ENCODE measurements at regions not wholly inside any gene's neighbourhood (a gene's known extent, or its start where the extent isn't known, plus 50 kb on each side); places are given as distances from the start of the nearest gene placed in this dataset.

DNA sequence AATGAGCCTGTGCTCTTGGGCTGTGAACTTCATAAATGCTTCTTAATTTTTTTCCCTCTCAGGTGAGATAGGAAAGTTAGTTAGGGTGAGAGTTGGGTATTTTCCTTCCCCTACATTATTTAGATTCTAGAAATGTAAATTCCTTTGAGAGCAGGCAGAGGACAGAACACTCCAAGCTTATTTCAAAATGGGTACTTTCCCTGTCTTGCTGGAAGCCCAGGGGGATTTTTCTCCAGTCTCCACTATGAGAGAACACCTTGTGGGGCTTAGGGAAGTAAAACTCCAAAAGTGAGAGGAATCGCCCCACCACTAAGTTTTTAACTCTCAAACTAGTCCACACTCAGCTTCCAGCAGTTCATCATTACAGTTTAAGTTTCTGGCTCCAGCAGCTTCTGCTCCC, 253.2 kb upstream of the CTAGE1 start:
- DNase-seq = no peak

DNA sequence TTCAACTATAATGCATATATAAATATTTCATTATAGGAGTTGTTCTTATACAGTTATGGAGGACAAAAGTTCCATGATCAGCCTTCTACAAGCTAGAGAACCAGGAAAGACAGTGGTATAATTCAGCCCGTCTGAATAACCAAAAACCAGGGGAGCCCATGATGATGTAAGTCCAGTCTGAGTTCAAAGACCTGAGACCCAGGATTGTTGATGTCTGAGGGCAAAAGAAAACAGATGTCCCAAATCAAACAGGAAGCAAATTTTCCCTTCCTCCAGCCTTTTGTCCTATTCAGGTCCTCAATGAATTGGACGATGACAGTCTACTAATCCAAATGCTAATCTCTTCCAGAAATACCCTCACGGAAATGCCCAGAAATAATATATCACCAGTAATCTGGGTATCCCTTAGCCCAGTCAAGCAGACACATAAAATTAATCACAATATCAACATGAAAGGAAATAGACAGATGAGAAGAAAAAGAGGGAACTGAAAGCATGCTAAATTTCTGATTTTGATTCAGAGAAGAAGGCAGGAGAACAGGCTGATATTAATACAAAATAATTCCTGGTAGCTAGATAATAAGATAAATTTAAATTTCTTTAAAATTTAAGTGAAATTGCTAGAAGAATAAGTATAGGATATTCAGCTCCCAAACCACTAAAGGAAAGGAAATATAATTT, 255.6 kb upstream of the CTAGE1 start:
- no peak for DNase-seq

DNA sequence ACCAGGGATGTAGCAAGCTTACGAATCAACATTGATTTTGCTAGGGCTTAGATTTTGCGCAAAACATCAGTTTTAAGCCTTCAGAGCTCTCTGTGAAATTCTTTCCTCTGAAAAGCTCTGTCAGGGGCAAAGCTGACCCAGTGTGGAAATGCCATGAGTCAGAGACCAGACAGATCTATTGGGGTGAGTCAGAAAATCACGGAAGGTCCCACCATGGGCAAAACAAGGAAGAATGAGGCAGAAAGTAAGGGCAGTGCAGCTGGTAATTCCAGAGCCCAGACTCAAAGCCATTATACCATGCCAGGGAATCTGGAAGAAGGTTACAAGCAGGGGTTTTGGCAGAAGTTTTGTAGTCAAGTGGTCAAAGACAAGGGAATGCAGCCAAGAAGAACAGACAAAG, 256.6 kb upstream of the CTAGE1 start:
- no peak for DNase-seq

DNA sequence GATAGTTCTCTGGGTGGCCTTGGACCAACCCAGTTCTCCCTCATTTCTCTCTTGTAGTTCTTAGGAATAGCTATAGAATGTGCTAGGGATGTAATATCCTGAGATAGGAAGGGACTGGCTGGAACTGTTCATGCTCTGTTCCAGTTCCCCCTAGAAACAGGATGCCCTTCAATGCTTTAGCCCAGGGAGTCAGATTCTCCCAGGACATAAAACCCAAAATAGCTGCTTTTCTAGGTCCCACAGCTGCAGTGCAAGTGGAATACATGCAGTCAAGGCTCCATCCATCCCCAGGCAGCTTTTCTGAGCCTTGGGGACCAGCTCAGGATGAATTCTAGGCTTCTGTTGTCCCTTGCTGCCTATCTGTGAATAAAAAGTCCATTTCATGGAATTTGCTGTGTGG, 257.3 kb upstream of the CTAGE1 start:
- DNase-seq = no peak

DNA sequence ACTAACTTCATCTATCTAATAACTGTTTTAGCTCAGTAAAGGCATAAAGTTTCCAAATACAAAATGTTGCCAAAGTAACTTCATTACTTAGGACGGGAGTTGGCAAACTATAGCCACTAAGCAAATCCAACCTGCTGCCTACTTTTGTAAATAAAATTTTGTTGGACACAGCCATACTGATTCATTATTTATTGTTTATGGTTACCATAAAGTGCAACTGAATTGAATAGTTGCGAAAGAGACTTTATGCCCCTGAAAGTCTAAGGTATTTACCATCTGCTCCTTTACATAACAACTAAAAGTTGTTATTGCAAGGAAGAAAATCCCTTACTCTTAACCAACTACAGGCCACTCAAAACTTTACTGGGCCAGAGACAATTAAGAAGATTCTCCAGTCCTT, 256.7 kb upstream of the RBBP8 start:
- DNase-seq = no peak

DNA sequence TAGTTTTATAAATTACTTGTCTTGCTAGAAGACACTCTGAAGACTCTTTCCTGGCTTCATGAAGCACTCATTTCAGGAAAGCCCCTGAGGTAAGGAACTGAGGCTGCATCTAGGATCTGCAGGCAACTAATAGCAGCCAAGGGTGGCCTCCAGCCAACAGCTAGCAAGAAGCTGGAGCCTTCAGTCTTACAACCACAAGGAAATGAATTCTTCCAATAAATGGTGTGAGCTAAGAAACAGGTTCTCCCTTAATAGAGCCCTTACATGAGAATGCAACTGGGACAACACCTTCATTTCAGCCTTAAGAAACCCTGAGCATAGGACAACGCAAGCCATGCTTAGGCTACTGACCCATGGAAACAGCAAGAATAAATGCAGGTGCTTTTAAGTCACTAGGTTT, 254.6 kb upstream of the RBBP8 start:
- no peak for DNase-seq

DNA sequence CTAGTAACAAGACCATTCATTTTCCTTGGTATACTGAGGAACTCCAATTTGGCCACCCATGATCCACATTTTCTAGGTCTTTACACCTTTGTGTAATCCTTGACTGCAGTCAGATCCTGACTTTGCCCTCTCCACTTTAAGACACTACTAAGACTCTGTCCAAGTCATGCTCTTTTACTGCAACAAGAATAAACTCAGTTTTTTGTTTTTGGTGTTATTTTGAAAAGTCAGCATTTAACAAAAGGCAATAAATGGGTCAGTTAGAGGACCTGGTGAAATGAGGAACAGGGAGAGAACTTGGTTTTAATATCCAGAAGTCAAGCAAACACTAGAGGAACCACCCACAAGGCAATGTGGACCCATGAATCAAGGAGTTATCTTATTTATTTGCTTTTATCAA, 252.2 kb upstream of the RBBP8 start:
- DNase-seq = no peak

DNA sequence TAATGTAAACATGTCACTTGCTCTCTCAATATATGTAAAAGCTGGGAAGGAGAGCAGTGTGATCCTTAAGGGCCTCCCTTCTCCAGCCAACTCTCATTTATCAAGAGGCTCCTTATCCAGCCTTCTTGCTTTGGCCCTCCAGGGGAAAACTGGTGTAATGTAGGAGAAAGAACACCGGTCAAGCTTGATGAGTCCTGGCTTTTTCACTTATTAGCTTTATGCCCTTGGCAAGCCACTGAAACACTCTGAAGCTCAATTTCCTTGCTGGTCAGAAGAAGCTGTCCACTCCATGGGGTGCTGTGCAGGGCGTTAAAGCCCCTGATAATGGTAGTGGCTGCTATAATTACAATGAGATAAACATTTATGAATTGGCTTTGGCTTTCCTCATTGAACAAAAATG, 251.2 kb upstream of the RBBP8 start:
- DNase-seq = no peak

DNA sequence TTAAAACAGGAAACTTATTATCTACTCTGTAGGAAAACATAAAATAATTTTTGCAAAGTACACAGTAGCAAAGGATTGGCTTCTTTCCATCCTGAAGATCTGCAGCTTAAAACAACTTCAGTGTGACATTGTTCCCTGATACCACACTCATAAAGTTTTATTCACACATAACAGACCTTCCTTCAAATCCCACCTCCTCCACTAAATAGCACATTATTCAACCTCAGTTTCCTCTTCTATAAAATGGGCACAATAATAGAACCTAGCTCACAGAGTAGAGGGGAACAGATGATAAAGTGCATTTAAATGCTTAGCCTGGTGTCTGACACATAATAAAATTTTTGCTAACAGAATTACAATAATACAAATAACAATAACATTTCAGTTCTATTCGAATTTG, 250.4 kb upstream of the RBBP8 start:
- DNase-seq = no peak

DNA sequence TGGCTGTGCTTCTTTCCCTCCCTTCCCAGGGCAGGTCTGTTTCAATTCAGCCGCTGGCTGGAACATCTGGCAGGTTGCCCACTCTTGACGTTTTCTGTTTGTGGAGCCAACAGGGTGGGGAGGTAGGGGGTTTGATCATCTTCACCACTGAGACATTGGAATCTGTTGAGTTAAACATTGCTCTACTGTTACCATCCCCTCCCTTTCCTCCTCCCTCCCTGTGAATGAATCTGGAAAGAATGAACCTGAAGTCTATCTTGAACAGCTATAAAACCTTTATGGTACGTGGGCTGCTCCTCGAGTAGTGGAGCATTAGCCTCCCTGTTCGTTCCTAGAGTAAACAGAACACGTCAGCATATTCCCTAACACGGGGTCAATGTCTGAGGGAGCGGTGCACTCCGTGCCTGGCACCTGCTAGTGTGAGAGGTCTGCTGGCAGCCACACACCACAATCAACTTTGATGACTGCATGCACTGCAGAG, 249.9 kb upstream of the RBBP8 start:
- peak in 3 of 56 donors; percentile 1 to 47 (median 1) for DNase-seq

DNA sequence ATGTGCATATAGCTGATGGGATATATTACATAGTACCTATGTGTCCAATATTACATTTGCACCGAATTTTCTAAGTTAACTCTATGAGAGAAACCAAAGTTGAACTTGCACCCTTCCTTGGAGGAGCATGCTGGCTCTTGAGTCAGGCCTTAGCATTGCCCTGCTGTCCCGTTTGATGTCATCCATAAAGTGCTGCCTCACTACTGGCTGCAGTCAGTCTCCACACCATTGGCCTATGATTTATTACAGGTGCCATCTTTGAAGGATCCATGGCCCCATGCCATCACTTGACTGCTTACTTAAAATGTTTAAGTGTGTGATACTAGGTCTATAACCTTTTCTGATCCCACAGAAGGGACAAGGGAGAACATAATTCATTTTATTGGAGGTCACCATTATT, 249.3 kb upstream of the RBBP8 start:
- DNase-seq = no peak

DNA sequence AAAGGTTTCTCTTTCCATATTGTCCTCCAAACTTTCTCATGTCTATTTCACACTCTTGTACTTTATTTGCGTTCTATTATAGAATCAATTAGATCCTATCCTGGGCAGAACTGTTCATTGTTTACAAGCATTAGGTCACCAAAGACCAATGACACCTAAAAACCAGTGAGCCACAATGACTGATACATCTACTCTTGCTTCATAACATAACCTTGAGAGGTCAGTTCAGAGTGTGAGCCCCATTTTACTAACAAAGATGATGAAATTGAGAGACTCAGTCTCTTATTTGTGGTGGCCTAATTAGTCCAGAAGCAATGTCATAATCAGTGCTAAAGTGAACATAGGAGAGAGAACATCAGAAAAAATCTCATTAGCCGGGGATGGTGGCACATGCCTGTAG, 248.9 kb upstream of the RBBP8 start:
- no peak for DNase-seq

DNA sequence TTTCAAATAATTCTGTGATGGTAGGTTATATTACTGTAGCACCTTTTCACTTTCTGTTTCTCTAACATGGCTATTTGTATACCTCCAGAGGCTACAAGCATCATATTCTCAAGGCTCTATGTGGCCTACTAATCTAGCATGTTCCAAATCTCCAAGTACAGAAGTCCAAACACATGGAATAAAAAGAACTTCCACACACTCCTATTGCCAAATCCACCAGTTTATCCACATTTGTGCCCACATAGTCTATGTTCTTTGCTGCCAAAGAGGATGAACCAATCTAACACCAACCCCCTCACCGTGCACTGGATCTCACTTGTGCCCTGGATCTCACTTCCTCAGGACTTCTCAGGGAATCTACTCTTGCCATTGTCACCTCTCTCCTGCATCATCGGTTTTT, 247.3 kb upstream of the RBBP8 start:
- DNase-seq = no peak

DNA sequence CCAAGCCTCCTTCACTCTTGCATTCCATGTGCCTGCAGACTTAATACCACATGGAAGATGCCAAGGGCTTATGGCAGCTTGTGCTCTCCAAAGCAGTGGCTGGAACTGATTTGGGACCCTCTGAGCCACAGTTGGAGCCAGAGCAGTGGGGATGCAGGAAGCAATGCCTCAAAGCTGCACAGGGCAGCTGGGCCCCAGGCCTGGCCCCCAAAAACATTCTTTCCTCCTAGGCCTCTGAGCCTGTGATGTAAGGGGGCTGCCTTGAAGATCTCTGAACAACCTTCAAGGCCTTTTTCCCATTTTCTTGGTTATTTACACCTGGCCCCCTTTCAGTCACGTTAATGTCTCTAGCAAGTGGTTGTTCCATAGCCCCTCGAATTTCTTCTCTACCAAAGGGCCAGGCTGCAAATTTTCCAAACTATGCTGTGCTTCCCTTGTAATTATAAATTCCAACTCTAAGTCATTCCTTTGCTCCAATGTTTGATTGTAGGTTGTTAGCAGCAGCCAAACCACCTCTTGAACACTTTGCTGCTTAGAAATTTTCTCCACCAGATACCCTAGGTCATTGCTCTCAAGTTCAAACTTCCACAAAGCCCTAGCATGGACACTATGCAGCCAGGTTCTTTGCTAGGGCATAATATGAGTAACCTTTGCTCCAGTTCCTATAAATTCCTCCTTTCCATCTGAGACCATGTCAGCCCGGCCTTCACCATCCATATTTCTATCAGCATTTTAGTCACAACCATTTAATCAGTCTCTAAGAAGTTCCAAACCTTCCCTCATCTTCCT, 245.0 kb upstream of the RBBP8 start:
- no peak for DNase-seq

DNA sequence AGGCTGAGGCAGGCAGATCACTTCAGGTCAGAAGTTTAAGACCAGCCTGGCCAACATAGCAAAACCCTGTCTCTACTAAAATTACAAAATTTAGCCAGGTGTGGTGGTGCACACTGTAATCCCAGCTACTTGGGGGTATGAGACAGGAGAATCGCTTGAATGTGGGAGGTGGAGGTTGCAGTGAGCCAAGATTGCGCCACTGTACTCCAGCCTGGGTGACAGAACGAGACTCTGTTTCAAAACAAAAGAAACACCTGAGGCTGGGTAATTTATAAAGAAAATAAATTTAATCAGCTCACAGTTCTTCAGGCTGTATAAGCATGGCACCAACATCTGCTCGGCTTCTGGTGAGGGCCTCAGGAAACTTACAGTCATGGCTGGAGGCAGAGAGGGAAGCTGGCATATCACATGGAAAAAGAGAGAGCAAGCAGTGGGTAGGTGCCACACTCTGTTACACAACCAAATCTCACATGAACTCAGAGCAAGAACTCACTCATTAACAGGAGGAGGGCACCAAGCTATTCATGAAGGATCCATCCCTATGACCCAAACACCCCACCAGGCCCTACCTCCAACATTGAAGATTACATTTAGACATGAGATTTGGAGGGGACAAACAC, 244.1 kb upstream of the RBBP8 start:
- DNase-seq = no peak

DNA sequence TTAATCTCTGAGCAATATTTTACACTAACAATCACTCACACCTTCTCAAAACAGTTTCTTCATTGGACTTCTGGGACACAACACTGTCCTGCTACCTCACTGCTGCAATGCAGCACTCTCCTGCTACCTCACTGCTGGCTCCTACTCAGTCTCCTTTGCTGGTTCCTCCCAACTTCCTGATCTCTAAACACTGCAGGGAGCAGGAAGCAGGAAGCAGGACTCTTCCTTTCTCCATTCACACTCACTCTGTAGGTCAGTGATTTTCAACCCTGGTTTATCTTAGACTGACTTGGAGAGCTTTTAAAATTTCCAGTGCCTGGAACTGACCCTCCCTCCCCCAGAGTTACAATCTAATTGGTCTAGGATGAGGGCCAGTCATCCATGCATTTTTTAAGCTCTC, 243.4 kb upstream of the RBBP8 start:
- DNase-seq = no peak

DNA sequence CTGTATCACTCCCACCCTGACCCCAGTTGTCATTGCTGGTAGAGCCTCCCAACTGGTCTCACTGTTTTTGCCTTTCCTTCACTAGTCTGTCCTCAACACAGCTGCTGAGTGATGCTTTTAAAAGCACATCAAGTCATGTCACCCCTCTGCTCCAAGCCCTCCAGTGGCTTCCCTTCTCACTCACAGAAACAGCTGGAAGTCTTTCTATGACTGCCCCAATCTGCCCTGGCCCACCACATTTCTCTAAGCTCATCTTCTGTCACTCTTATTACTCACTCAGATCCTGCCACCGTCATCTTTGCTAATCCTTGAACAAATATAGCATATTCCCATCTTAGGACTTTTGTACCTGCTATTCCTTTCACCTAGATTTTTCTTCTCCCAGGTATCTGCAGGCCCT, 242.6 kb upstream of the RBBP8 start:
- DNase-seq = no peak

DNA sequence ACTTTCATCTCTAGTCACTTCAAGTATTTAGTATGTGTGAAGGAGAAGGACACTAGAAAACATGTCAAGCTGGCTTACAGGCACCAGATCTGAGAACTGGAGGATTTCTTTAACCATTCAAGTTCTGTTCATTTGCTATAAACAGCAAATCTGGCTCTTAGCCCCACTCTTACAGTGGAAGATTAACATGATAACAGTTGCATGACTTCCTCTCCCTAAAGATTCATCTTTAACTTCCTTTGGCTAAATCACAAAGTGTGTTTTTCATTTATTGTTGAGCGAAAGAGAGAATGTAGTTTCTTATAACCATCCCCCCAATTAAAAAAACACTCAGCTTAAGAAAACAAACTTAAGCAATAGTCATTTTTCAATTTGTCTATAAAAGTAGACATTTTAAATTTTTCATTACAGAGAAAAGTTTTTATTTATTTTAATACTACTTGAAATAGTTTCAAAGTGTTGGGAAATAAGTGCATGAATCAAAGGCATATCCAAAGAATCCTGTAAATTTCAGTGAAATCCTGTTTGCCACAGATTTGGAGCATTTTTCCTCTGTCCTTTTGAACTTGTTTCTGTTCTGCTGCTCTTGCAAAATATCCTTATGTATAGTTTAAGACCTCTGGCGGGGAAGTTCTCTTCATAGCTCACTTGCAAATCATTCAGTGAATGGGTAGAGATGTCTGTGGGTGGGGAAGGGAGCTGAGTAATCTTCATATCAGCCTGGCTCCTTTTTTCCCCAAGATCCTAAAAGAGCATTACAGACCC, 241.0 kb upstream of the RBBP8 start:
- DNase-seq = no peak

DNA sequence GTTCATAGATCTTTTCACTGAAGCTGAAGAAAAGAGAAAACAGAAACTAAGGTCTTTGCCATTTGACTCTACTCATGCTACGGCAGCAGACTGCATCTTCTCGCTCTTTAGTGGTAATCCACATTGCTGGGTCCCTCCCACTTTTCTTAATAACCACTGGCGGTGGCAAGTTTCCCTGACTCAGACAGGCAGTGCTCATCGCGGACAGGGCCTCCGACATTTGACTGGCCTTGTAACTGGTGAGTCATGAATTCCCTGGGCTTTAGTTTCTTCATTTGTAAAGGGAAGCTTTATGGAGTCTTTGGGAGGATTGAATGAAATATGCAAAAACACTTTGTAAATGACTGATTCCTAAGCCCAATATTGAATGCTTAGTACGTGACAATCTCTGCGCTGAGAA, 238.2 kb upstream of the RBBP8 start:
- no peak for DNase-seq

DNA sequence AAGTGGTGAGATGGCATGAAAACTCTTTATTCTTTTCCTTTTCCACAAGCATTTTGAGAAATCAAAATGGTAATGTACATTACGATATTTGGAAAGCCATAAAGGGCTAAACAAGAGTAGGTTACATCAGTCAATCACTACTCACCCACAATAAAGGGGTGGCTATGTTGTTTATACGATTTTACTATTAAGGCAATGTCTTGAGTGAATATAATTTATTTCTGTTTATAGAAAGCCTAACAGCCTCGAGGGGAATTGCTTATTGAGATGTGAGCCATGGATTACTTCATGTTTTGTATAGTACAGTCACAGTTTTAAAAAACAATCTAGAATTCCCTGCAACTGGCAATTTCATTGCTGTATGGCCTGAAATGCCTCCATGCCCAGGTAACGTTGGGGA, 237.5 kb upstream of the RBBP8 start:
- DNase-seq = no peak

DNA sequence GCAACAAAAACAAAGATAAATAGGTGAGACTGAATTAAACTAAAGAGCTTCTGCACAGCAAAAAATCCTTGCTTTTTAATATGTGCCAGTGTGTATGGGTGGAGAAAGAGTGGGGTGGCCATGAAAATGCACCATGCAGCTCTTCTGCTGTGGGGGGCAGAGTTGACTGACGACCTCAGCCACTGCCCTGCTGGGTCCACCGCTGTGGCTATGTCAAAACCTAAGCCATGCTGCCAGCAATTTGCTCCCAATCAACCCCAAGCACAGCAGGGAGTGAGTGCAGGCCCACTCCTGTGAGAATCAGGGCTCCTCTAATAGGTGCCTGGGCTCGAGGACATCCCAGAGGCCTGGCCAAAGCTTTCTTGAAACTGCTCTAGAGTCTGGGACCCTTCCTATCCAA, 235.6 kb upstream of the RBBP8 start:
- no peak for DNase-seq

DNA sequence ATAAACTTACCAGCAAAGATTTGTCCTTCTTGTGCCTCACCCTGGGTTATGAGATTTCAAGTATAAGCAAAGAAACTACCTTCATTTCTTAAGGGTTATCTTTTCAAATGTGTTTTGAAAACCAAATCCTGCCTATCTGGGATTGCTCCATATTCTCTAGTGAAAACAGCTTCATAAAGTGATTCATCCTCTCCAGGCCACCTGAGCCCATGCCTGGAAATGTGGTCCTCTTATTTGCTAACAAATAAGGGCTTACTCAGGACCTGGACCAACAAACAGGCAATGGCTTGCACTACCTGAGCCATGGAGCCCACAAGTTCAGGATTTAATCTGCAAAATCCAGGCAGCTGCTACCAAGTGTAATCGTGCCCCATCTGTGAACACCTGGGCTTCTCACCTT, 234.4 kb upstream of the RBBP8 start:
- DNase-seq = no peak
